NCI-H748 treated with DMSO at 0.1 percent for 48 hours (cell line): ENCODE measurements at regions not wholly inside any gene's neighbourhood (a gene's known extent, or its start where the extent isn't known, plus 50 kb on each side); places are given as distances from the start of the nearest gene placed in this dataset.
"Not testable (repeated sequence)": the region's sequence is repeated elsewhere in the genome, so short reads cannot be mapped to it uniquely, and the experiment has no call there.

Source experiments
- DNase-seq: peaks from one replicate; lab custom pipeline; 2025; lab: John Stamatoyannopoulos, UW

GRCh38 chr6:15904651-15905376 lies 224.1 kb upstream of the MYLIP start:
- no peak for DNase-seq

GRCh38 chr6:15901141-15902115 lies 227.5 kb upstream of the MYLIP start:
- no peak for DNase-seq

GRCh38 chr6:15898693-15899092 lies 230.2 kb upstream of the MYLIP start:
- DNase-seq: no peak

- DNase-seq: no peak
Measured at GRCh38 chr6:15897063-15897876, 231.6 kb upstream of the MYLIP start.

DNA sequence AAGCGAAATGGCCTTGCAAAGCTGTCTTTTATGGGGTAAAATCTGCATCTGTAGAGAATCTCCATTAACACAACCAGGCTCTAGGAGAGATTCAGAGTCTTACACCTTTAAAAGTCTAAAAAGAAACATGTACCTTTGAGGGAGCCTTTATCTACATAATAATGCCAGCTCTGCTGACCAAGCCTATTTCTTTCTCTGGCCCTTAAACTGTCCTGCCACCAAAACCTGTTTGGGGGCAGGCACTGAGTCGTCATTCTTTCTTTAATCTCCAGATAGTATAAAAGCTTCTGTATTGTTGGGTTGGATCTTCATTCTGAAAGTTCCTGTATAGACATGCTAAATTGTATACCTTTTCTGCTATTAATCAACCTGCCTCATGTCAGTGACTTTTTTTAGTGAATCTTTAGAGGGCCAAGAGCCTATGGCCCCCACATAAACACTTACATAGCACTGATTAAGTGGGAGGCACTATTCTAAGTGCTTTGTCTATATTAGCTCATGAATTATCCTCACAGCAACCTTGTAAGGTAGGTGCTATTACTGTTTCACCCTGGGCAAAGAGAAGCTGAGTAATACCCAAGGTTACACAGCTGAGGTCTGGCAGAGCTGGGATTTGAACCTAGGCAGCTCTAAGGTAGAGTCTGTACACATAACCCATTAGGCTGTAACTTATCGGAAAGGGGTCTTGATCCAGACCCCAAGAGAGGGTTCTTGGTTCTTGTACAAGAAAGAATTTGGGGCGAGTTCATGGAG lies 232.3 kb upstream of the DTNBP1 start:
- DNase-seq: no peak

DNA sequence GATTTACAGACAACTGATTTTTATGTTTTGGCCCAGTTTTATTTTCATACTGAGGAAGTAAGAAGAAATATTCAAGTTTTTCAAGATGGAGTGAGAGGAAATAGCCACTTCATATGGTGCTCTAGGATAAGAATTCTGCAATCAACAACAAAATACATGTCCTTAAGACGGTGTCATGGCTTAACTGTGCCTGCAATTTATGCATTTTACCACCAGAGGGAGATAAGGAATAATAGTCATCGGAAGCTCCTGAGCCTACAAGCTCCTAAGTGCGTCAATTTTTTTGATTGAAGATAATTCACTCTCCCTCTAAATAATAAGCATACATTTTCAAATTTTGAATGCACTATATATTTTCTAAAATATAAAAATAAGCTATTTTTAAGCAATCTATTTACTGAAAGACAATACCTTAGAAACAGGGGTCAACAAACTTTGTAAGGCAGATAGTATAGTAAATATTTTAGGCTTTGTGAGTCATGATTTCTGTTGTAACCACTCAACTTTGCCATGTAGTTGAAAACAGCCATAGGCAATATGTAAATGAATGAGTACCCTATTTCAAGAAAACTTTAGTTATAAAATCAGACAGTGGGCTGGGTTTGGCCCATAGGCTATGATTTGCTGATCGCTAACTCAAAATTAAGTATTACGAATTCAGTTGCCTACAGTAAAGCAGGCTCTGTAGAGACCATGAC lies 230.9 kb upstream of the DTNBP1 start:
- DNase-seq: peak; percentile 19

DNA sequence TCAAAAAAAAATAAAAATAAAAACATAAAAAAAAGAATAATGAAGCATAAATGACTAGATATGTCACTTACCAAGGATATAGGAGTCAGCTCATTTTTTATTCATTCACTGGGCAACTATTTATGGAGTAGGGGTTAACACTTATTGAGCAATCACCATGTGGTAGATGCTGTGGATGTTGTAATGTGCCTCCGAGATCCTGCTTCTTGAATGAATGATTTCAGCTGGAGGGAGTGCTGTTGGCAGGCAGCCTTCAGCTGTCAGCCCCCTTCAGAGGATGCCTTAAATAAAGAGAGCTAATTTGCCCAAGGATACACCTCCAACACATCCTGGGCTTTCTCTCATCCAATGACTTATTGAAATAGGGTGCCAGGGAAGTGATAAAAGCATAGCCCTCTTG lies 229.5 kb upstream of the DTNBP1 start:
- DNase-seq: no peak

DNA sequence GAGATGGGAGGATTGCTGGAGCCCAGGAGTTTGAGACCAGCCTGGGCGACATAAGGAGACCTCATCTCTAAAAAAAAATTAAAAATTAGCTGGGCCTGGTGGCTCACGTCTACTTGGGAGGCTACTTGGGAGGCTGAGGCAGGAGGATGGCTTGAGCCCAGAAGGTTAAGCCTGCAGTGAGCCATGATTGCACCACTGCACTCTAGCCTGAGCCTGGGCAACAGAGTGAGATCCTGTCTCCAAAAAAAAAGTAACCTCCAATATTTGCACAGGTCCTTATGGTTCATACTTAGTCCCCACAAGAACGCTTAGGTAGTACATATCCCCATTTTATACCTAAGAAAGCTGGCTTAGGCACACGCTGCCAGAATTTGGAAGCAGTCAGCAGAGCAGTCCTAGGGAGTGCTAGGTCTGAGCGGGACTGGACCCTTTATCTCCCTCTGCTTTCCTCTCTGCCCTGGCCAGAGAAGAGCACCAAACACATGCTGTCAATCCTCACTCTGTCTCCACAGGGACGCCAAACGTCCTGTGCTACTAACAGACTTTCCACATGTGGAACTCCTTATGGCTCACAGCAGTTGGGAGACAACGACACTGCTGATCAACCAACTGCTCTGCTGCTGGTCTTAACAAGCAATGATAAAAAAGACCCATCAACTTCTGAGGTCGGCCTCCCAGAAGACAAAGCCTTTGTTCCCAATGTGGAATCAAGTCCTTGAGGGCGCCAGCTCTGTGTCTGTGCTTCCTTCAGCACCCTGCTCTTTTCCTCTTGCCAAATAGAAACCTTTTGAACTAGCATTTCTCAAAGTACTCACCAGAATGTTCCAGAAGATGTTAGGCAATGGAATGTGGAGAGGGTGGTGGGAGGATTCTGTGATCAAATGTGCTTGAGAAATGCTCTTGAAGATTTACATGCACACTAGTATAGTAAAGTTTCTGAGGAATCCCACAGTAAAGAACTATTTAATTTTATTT lies 226.3 kb upstream of the DTNBP1 start:
- no peak for DNase-seq

DNA sequence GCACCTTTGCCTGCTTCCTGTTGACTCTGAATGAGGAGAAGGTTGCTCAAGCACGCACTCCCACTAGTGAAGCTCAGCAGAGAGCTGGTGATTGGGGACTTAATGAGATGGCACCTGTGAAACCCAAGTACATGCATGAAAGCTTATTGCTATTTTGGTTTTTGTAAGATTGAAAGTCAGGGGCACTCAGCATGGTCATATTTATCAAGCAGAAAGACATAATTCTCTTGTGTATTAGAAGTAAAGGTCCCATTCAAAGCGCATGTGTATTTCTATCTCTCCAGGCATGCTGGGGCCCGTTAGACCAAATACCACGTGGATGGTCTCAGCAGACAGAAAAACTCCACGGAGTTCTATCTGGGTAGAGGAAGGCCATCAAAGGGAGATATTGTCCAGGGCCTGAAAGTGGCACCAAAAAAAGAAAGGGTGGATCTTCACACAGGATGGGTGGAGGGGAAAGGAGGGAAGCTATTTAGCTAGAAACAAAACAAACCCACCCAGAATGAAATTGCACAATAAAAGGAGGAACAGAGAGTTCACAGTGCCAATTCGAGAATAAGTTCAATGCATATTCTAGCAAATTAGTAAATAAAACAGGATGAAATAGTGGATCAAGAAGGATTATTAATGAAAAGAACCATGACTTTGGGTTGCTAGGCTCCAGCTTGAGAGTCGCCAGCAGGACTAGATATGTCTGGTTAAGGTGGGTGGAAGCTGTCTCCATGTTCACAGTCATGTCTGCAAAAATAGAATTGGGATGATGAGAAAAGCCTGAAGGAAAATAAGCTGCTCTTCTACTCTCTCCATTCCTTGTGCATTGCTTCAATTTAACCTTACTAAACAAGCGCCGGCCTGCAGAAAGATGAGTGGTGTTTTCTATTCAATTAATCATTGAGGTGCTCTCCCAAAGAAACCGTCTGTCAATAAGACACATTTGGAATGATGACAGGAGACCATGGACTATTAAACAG lies 224.9 kb upstream of the DTNBP1 start:
- no peak for DNase-seq

- DNase-seq: no peak
Measured at GRCh38 chr6:15885624-15886023, 222.8 kb upstream of the DTNBP1 start.

GRCh38 chr6:15883593-15883992 lies 220.8 kb upstream of the DTNBP1 start:
- not testable (repeated sequence) for DNase-seq

GRCh38 chr6:15882915-15883314 lies 220.1 kb upstream of the DTNBP1 start:
- no peak for DNase-seq

DNA sequence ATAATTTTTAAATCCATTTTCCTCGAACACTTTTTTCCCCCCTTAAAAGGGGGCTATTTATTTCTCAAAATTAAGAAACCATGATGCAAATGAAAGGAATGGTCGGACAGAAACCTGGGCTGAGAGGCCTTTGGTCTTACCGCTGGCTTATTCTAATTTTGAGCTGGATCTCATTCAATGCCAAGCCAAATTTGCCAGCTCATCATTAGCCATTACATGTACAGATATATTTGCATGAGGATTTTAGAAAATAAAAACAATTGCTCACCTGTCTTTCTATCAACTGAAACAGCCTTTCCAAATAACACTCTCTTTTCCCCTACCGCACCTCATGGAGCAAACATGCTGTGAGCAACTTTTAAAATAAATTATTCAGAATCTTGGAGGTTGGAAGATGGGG lies 219.5 kb upstream of the DTNBP1 start:
- DNase-seq: no peak

DNA sequence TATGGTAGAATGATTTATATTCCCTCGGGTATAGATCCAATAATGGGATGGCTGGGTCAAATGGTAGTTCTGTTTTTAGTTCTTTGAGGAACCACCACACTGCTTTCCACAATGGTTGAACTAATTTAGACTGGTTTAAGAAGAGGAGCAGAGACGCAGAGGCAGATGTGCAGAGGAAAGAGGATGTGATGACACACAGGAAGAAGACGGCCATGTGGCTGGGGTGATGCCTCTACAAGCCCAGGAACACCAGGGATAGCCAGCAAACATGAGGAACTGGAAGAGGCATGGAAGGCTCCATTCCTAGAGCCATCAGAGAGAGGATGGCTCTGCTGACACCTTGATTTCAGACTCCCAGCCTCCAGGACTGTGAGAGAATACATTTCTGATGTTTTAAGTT lies 218.3 kb upstream of the DTNBP1 start:
- no peak for DNase-seq

- DNase-seq: no peak
Measured at GRCh38 chr6:15880262-15880973, 217.6 kb upstream of the DTNBP1 start.

DNA sequence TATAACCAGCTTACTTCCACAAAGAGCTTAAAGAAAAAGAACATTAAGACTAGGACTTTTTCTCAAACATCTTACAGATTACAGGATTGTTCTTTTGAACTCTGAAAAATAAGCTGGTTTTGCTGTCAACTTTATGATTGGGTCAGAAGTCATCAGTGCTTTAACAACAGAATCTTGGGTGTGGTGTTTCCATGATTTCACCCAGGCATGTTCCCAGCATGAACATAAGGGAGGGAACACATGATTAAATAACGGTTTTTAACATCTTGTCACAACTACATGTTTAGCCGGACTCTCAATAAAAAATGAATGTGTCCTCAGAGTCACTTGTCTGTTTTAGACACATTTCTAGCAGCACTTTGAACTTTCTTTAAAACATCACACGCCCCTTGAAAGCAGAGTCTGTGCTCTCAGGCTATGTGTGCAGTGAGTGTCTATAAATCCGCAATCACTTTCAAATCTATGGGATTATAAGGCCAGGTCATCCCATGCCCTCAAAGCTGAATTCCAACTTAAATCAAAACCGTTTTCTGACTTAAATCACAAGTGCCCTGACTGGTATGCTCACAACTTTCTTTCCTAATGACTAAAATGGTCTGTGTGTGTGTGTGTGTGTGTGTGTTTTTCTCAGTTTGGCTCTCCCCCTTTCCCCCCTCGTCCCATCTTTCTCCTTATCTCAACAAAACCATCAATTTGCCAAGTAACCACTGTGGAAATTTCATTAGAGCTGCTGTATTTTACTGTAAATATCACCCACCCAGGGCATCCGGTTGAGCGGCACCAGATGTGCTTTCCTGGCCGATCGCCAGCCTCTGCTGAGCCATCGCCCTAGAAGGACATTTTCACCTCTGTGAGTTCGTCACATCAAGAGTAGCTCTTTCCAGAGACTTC lies 216.8 kb upstream of the DTNBP1 start:
- peak; percentile 80 for DNase-seq

DNA sequence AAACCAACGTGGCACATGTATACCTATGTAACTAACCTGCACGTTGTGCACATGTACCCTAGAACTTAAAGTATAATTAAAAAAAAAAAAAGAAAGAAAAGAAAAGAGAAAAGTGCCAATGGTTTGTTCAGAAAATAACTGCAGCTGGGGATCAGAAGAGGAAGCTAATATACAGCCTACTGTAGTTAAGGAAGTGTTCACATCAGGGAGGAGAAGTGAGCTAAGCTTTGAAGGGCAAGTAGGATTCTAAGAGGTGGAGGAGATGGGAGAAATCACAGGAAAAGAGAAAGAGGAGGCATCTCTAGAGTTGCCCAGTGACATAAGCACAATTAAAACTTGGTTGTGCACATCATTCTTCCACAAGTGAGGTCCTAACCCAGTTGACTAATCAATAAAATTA lies 214.4 kb upstream of the DTNBP1 start:
- no peak for DNase-seq
